Embryonic facial prominence (tissue), 1 donor: ENCODE measurements at regions not wholly inside any gene's neighbourhood (a gene's known extent, or its start where the extent isn't known, plus 50 kb on each side); places are given as distances from the start of the nearest gene placed in this dataset.
"Not testable (repeated sequence)": the region's sequence is repeated elsewhere in the genome, so short reads cannot be mapped to it uniquely, and the experiment has no call there.

ENCODE experiments used
- DNase-seq: peaks from one replicate; pipeline ENCODE4 v3.0.0-alpha.2; 2016; ENCODE audit errors: extremely low spot score

GRCh38 chr6:27806981-27807440 is 105.2 kb downstream of the OR2B2 start:
- peak; percentile 31 for DNase-seq

GRCh38 chr6:27805347-27805746 is 106.8 kb downstream of the OR2B2 start:
- DNase-seq: no peak

- no peak for DNase-seq
Observed at GRCh38 chr6:27804851-27805250, 107.3 kb downstream of the OR2B2 start.

GRCh38 chr6:27800731-27801373 is 111.3 kb downstream of the OR2B2 start:
- no peak for DNase-seq

GRCh38 chr6:27797960-27798359 is 114.2 kb downstream of the OR2B2 start:
- DNase-seq: no peak

- DNase-seq: not testable (repeated sequence)
Observed at GRCh38 chr6:27796736-27797481, 115.3 kb downstream of the OR2B2 start.

- DNase-seq: peak; percentile 88
Observed at GRCh38 chr6:27795697-27796494, 116.3 kb downstream of the OR2B2 start.

- DNase-seq: peak; percentile 45
Observed at GRCh38 chr6:27791182-27791943, 120.8 kb downstream of the OR2B2 start.

- not testable (repeated sequence) for DNase-seq
Observed at GRCh38 chr6:27788376-27788775, 123.8 kb downstream of the OR2B2 start.

- no peak for DNase-seq
Observed at GRCh38 chr6:27786048-27786447, 126.1 kb downstream of the OR2B2 start.

- no peak for DNase-seq
Observed at GRCh38 chr6:27785294-27785693, 126.9 kb downstream of the OR2B2 start.

- DNase-seq: no peak
Observed at GRCh38 chr6:27782748-27783147, 129.4 kb downstream of the OR2B2 start.

- no peak for DNase-seq
Observed at GRCh38 chr6:27778625-27779417, 133.4 kb downstream of the OR2B2 start.

- no peak for DNase-seq
Observed at GRCh38 chr6:27777614-27778355, 134.4 kb downstream of the OR2B2 start.

- no peak for DNase-seq
Observed at GRCh38 chr6:27777126-27777525, 135.1 kb downstream of the OR2B2 start.

- DNase-seq: no peak
Observed at GRCh38 chr6:27776504-27776903, 135.7 kb downstream of the OR2B2 start.

- no peak for DNase-seq
Observed at GRCh38 chr6:27775796-27776184, 136.4 kb downstream of the OR2B2 start.

- not testable (repeated sequence) for DNase-seq
Observed at GRCh38 chr6:27775138-27775795, 136.9 kb downstream of the OR2B2 start.

GRCh38 chr6:27774264-27774600 is 138.0 kb downstream of the OR2B2 start:
- DNase-seq: not testable (repeated sequence)
